ENCODE measurements at regions not wholly inside any gene's neighbourhood (a gene's known extent, or its start where the extent isn't known, plus 50 kb on each side); places are given as distances from the start of the nearest gene placed in this dataset.

DNA sequence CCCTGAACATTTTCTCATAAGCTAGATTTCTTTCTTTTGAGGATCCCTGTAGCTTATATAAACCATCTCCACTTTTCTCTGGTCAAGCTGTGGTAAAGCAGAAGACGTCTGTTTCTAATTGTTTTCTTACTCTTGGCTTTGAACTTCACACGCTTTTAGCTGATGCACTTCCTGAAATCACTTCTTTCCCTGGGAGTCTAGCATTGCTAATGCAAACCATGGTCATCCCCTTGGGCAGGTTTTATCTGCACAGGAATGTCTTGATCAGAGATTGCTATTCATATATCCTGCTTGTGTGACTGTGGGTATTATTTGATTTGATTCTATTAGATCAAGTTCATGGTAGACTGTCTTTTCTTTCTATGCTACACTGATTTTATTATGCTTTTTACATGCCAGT is 199.2 kb upstream of the POU2AF2 start:
- no peaks in the 10 kb centered on the region for H3K4me1 ChIP-seq
- no peak overlapping the region for H3K4me3 ChIP-seq
- no peak overlapping the region for H3K27ac ChIP-seq
- TF ChIP-seq, protein P1, sequence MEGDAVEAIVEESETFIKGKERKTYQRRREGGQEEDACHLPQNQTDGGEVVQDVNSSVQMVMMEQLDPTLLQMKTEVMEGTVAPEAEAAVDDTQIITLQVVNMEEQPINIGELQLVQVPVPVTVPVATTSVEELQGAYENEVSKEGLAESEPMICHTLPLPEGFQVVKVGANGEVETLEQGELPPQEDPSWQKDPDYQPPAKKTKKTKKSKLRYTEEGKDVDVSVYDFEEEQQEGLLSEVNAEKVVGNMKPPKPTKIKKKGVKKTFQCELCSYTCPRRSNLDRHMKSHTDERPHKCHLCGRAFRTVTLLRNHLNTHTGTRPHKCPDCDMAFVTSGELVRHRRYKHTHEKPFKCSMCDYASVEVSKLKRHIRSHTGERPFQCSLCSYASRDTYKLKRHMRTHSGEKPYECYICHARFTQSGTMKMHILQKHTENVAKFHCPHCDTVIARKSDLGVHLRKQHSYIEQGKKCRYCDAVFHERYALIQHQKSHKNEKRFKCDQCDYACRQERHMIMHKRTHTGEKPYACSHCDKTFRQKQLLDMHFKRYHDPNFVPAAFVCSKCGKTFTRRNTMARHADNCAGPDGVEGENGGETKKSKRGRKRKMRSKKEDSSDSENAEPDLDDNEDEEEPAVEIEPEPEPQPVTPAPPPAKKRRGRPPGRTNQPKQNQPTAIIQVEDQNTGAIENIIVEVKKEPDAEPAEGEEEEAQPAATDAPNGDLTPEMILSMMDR (IDR thresholded peaks at IDR 0.05): no peak
- H3K9me3 ChIP-seq: no peaks in the 10 kb centered on the region
- DNase-seq: no peak
- H3K27me3 ChIP-seq: no peaks in the 10 kb centered on the region
- no peaks in the 10 kb centered on the region for H3K36me3 ChIP-seq
- intact Hi-C loops (cut with DNase I): no loop called here
- ATAC-seq: no peak

DNA sequence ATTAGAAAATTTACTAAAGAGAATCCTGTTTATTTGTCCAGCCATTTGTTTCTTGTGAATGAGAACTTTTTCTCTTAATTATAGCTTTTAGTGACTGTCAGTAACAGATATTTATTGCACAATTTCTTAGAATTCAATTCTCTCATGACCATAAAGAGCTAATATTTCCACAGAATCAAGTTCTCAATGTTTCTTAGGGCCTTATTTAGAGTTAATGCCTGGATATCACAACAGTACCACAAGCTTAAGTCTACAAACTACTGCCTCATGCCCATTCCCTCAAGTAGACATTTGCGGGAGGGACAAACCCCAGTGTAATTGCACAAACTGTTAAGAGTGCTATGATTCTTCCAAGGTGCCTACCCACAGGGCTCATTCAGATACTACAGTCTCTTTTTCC is 199.7 kb upstream of the POU2AF2 start:
- H3K27me3 ChIP-seq: no peaks in the 10 kb centered on the region
- no peak overlapping the region for H3K4me3 ChIP-seq
- TF ChIP-seq, protein P1 (IDR thresholded peaks at IDR 0.05): no peak
- DNase-seq: peak in 2 of 4 donors; percentile 23 to 41
- no peaks in the 10 kb centered on the region for H3K9me3 ChIP-seq
- H3K4me1 ChIP-seq: no peaks in the 10 kb centered on the region
- H3K36me3 ChIP-seq: no peaks in the 10 kb centered on the region
- no peak overlapping the region for H3K27ac ChIP-seq
- ATAC-seq: no peak
- intact Hi-C loops (cut with DNase I): no loop called here

DNA sequence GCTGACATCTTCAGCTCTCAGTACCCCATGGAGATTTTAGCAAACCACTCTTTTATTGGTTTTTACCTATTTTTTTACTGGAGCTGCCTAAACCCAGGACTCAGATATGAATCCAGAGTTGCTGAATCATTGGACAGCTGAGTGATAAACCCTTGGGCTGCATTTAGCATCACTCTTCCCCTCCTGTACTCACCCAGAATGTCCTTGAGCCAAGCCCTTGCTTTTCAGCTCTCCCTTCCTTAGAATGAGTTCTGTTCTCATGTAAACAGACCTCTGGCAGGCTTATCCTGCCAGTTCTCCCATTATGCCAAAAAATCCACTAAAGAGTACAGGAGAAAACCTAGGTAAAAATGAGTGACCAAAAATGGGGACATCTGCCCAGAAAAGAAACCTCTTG is 200.1 kb upstream of the POU2AF2 start:
- intact Hi-C loops (cut with DNase I): no loop called here
- ATAC-seq: no peak
- H3K36me3 ChIP-seq: no peaks in the 10 kb centered on the region

DNA sequence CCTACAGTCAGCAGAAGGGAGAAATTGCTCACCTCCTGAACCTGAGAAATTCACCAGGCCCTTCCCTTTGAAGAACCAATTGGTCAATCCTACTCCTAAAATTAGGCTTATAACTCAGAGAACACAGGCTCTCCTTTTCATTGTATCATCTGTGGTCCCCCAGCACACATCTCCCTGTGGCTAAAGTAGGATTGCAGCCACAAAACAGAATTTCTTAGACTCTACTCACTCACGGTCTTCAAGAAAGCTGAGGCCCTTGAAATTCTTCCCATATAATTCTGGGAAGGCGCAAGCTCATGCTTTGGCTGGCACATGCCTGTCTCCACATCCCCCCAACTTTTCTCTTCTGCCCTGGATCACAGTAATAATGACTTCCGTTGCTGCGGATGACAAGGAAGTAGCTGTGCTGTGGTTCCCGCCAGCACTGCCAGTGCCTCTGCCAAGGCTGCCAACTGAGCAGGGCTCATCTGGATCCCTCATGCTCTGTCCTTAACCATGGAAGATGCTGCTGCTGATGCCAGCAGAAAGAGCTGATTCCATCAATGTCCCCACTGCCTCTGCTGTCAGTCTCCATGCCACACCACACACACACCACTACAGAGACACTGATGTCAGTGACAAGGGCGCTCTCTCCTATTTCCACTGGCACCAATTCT is 200.6 kb upstream of the POU2AF2 start:
- Histone ChIP-seq H3K27ac (no peak overlapping the region), H3K27me3 (no peaks in the 10 kb centered on the region), H3K9me3 (no peaks in the 10 kb centered on the region), H3K36me3 (no peaks in the 10 kb centered on the region), H3K4me1 (no peaks in the 10 kb centered on the region), H3K4me3 (no peak overlapping the region)
- TF ChIP-seq, protein P1 (IDR thresholded peaks at IDR 0.05): no peak
- intact Hi-C loops (cut with DNase I): no loop called here
- no peak for DNase-seq
- no peak for ATAC-seq

More for the DNA sequence above, 200.1 kb upstream of the POU2AF2 start:
- peak in 1 of 4 donors; percentile 13 for DNase-seq
- no peaks in the 10 kb centered on the region for H3K4me1 ChIP-seq
- no peaks in the 10 kb centered on the region for H3K27me3 ChIP-seq
- TF ChIP-seq, protein P1 (IDR thresholded peaks at IDR 0.05): no peak
- no peaks in the 10 kb centered on the region for H3K9me3 ChIP-seq
- H3K4me3 ChIP-seq: no peak overlapping the region
- H3K27ac ChIP-seq: no peak overlapping the region

DNA sequence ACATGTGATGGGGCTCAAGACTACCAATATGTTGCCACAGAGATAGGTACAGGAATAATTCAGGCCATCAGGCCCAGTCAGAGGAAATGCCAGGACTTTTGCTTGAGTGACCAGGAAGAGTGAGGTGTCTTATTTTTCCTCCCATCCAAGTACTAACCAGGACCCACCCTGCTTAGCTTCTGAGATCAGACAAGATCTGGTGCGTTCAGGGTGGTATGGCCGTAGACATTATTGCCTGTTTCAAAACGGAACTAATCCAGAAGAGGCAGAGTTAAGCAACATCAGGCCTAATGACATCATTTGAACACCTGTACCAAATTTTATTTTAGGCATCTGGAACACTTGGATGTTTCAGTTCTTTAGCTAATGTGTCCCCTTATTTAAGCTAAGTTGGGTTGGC is 205.5 kb upstream of the POU2AF2 start:
- intact Hi-C loops (cut with DNase I): no loop called here
- Histone ChIP-seq H3K9me3 (peaks cover 0 to 9% of the 10 kb centered on the region in 2 donors), H3K36me3 (no peaks in the 10 kb centered on the region), H3K4me1 (no peaks in the 10 kb centered on the region), H3K27me3 (no peaks in the 10 kb centered on the region), H3K4me3 (no peak overlapping the region), H3K27ac (no peak overlapping the region)
- TF ChIP-seq, protein P1 (IDR thresholded peaks at IDR 0.05): no peak
- ATAC-seq (no peak), DNase-seq (no peak)
